ENCODE measurements at regions not wholly inside any gene's neighbourhood (a gene's known extent, or its start where the extent isn't known, plus 50 kb on each side); places are given as distances from the start of the nearest gene placed in this dataset.
"Not testable (repeated sequence)": the region's sequence is repeated elsewhere in the genome, so short reads cannot be mapped to it uniquely, and the experiment has no call there.

- Histone ChIP-seq H3K36me3 (no peaks in the 10 kb centered on the region), H3K4me3 (no peak overlapping the region), H3K9me3 (peaks cover 0 to 15% (median 5%) of the 10 kb centered on the region in 3 donors), H3K27me3 (no peaks in the 10 kb centered on the region), H3K4me1 (no peaks in the 10 kb centered on the region), H3K27ac (no peak overlapping the region)
- intact Hi-C loops (cut with DNase I; ENCODE audit: low total_unique reads) = no loop called here
- DNase-seq = no peak
- TF ChIP-seq, protein P1, sequence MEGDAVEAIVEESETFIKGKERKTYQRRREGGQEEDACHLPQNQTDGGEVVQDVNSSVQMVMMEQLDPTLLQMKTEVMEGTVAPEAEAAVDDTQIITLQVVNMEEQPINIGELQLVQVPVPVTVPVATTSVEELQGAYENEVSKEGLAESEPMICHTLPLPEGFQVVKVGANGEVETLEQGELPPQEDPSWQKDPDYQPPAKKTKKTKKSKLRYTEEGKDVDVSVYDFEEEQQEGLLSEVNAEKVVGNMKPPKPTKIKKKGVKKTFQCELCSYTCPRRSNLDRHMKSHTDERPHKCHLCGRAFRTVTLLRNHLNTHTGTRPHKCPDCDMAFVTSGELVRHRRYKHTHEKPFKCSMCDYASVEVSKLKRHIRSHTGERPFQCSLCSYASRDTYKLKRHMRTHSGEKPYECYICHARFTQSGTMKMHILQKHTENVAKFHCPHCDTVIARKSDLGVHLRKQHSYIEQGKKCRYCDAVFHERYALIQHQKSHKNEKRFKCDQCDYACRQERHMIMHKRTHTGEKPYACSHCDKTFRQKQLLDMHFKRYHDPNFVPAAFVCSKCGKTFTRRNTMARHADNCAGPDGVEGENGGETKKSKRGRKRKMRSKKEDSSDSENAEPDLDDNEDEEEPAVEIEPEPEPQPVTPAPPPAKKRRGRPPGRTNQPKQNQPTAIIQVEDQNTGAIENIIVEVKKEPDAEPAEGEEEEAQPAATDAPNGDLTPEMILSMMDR (IDR thresholded peaks at IDR 0.05) = no peak
Observed at GRCh38 chr3:139182598-139182997, 137.9 kb upstream of the PRR23C start.

GRCh38 chr3:139185527-139185926 lies 140.8 kb upstream of the PRR23C start:
- Histone ChIP-seq H3K4me3 (no peak overlapping the region), H3K27ac (no peak overlapping the region), H3K9me3 (peaks cover 0 to 13% (median 5%) of the 10 kb centered on the region in 3 donors), H3K36me3 (no peaks in the 10 kb centered on the region), H3K27me3 (no peaks in the 10 kb centered on the region), H3K4me1 (no peaks in the 10 kb centered on the region)
- intact Hi-C loops (cut with DNase I; ENCODE audit: low total_unique reads) = no loop called here
- DNase-seq = no peak
- TF ChIP-seq, protein P1 (IDR thresholded peaks at IDR 0.05) = no peak

DNA sequence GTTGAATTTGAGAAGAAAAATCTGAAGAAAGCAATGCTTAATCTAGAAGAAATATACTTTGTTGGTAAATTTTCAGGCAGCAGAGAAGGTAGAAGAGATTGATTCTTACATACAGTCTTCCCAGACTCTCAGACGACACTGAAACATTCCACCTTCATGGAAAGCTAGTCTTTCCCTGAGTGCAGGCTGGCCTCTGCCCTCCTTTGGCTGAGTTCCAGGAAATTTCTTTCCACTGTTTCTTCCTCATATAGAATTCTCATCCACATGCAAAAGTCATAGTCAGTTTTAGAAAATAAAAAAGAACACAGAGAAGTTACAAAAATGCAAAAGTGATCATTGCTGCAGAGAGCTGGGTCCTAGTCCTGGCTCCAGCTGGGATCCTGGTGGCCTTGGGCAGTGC lies 142.5 kb upstream of the PRR23C start:
- H3K9me3 ChIP-seq = no peaks in the 10 kb centered on the region
- H3K4me3 ChIP-seq = no peak overlapping the region
- H3K36me3 ChIP-seq = no peaks in the 10 kb centered on the region
- no peak for DNase-seq
- H3K27me3 ChIP-seq = no peaks in the 10 kb centered on the region
- intact Hi-C loops (cut with DNase I; ENCODE audit: low total_unique reads) = no loop called here
- no peaks in the 10 kb centered on the region for H3K4me1 ChIP-seq
- TF ChIP-seq, protein P1 (IDR thresholded peaks at IDR 0.05) = no peak
- no peak overlapping the region for H3K27ac ChIP-seq

- no peak for DNase-seq
- TF ChIP-seq, protein P1 (IDR thresholded peaks at IDR 0.05) = no peak
- intact Hi-C loops (cut with DNase I; ENCODE audit: low total_unique reads) = no loop called here
Observed at GRCh38 chr3:139187648-139188047, 143.0 kb upstream of the PRR23C start.

DNA sequence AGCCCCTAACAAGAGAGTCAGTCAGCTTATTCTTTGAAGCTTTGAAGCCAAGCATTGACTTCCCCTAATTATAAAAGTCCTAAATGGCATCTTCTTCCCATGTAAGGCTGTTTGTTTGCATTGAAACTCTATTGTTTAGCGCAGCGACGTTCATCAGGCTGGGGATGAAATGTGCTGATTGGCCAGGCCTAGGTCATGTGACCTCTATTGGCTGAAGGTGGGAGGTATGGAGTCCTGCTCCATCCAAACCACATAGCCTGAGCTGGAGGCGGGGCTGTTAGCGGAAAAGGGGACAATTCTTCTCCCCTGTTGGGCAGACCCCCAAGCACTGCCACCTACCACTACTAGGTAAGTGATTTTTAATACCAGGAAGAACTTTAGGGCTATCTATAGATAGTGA lies 145.3 kb upstream of the PRR23C start:
- Histone ChIP-seq H3K9me3 (no peaks in the 10 kb centered on the region), H3K36me3 (no peaks in the 10 kb centered on the region), H3K27ac (no peak overlapping the region), H3K4me3 (no peak overlapping the region), H3K27me3 (no peaks in the 10 kb centered on the region), H3K4me1 (no peaks in the 10 kb centered on the region)
- DNase-seq = no peak
- TF ChIP-seq, protein P1 (IDR thresholded peaks at IDR 0.05) = no peak
- intact Hi-C loops (cut with DNase I; ENCODE audit: low total_unique reads) = no loop called here

More at GRCh38 chr3:139187648-139188047, 143.0 kb upstream of the PRR23C start:
- H3K36me3 ChIP-seq = no peaks in the 10 kb centered on the region
- no peaks in the 10 kb centered on the region for H3K4me1 ChIP-seq
- no peak overlapping the region for H3K27ac ChIP-seq
- H3K27me3 ChIP-seq = no peaks in the 10 kb centered on the region
- no peak overlapping the region for H3K4me3 ChIP-seq
- H3K9me3 ChIP-seq = no peaks in the 10 kb centered on the region

GRCh38 chr3:139194421-139194820 lies 149.4 kb upstream of the MRPS22 start:
- H3K9me3 ChIP-seq = peaks cover 0 to 12% (median 0%) of the 10 kb centered on the region in 3 donors
- H3K27me3 ChIP-seq; DNase-seq; H3K36me3 ChIP-seq; H3K4me3 ChIP-seq; H3K4me1 ChIP-seq; intact Hi-C loops (cut with DNase I; ENCODE audit: low total_unique reads); H3K27ac ChIP-seq: not testable (repeated sequence)

- H3K4me3 ChIP-seq; H3K36me3 ChIP-seq; DNase-seq; intact Hi-C loops (cut with DNase I; ENCODE audit: low total_unique reads); H3K27me3 ChIP-seq; H3K4me1 ChIP-seq; H3K27ac ChIP-seq: not testable (repeated sequence)
- H3K9me3 ChIP-seq = peaks cover 0 to 12% (median 0%) of the 10 kb centered on the region in 3 donors
Observed at GRCh38 chr3:139196146-139196545, 147.7 kb upstream of the MRPS22 start.

Data from tibial artery (tissue), 4 donors.